Type B pancreatic cell (in vitro differentiated cells): ENCODE measurements at regions not wholly inside any gene's neighbourhood (a gene's known extent, or its start where the extent isn't known, plus 50 kb on each side); places are given as distances from the start of the nearest gene placed in this dataset.

Source experiments
- DNase-seq: peaks from one replicate; pipeline ENCODE4 v3.0.0; 2021; ENCODE audit warnings: mixed read lengths; ENCODE audit not compliant: unreplicated experiment; ENCODE audit errors: extremely low spot score
- H3K27ac Mint-ChIP-seq: 2 replicates; pipeline ENCODE4 v1.8.0; 2021; ENCODE audit warnings: mild to moderate bottlenecking, mixed read lengths
- H3K27me3 Mint-ChIP-seq: 2 replicates; pipeline ENCODE4 v1.8.0; 2021; ENCODE audit warnings: mixed read lengths
- H3K36me3 Mint-ChIP-seq: 2 replicates; pipeline ENCODE4 v1.8.0; 2021; ENCODE audit warnings: mixed read lengths
- H3K4me1 Mint-ChIP-seq: one replicate; pipeline ENCODE4 v1.8.0; 2021; ENCODE audit warnings: mixed read lengths; ENCODE audit not compliant: unreplicated experiment
- H3K4me3 Mint-ChIP-seq: 2 replicates; pipeline ENCODE4 v1.8.0; 2021; ENCODE audit warnings: mild to moderate bottlenecking, mixed read lengths
- H3K9me3 Mint-ChIP-seq: 2 replicates; pipeline ENCODE4 v1.8.0; 2021; ENCODE audit warnings: mixed read lengths
- TF ChIP-seq, protein P1 (sequence below): fragments of 200-600 bp; sonication (generic); conservative IDR thresholded peaks from 2 replicates; pipeline ENCODE4 v1.5.0; 2021; ENCODE audit warnings: antibody characterized with exemption, mild to moderate bottlenecking

- no peaks in the 10 kb centered on the region for H3K27me3 Mint-ChIP-seq
- TF ChIP-seq, protein P1, sequence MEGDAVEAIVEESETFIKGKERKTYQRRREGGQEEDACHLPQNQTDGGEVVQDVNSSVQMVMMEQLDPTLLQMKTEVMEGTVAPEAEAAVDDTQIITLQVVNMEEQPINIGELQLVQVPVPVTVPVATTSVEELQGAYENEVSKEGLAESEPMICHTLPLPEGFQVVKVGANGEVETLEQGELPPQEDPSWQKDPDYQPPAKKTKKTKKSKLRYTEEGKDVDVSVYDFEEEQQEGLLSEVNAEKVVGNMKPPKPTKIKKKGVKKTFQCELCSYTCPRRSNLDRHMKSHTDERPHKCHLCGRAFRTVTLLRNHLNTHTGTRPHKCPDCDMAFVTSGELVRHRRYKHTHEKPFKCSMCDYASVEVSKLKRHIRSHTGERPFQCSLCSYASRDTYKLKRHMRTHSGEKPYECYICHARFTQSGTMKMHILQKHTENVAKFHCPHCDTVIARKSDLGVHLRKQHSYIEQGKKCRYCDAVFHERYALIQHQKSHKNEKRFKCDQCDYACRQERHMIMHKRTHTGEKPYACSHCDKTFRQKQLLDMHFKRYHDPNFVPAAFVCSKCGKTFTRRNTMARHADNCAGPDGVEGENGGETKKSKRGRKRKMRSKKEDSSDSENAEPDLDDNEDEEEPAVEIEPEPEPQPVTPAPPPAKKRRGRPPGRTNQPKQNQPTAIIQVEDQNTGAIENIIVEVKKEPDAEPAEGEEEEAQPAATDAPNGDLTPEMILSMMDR = no peak
- H3K27ac Mint-ChIP-seq = no peak overlapping the region
- H3K9me3 Mint-ChIP-seq = no peaks in the 10 kb centered on the region
- H3K36me3 Mint-ChIP-seq = no peaks in the 10 kb centered on the region
- DNase-seq = no peak
- H3K4me3 Mint-ChIP-seq = no peak overlapping the region
- H3K4me1 Mint-ChIP-seq = no peaks in the 10 kb centered on the region
These were observed 403.2 kb downstream of the KLHL13 start for GRCh38 chrX:117713411-117713810.

- Mint-ChIP-seq H3K36me3 (no peaks in the 10 kb centered on the region), H3K9me3 (no peaks in the 10 kb centered on the region), H3K27ac (no peak overlapping the region), H3K4me1 (no peaks in the 10 kb centered on the region), H3K27me3 (no peaks in the 10 kb centered on the region), H3K4me3 (no peak overlapping the region)
- DNase-seq = no peak
- TF ChIP-seq, protein P1 = no peak
These were observed 404.8 kb downstream of the KLHL13 start for GRCh38 chrX:117711782-117712181.

DNA sequence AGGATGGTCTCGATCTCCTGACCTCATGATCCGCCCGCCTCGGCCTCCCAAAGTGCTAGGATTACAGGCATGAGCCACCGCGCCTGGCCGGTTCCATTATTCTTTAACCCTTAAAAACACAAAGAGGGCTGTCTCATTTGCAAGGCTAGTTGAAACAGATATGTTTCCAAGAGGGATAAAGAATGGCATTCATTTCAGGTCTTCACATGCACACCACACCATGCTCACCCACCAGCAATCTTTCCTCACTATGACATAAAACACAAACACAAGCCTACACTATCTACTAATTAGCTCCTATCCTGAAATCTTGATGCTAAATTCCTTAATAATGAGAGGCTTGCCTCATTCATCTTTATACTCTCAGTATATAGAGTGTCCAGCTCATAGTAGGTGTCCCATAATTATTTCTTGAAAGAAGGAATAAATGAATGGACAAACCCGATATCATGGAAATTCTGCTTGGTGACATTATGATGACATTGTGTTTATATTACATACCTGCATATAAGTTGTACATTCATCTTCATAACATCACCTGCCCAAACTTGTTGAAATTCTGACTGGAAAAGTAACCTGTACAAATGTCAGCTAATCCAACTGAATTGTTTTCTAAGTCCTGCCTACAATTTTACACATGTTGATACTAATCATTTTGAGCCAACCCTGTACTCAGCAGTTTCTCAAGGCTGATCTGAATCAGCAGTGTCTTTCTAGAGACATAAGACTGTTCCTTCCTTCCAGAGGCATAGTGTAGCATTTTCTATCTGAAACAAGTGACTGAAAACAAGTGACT, 408.5 kb downstream of the KLHL13 start:
- H3K27ac Mint-ChIP-seq = no peak overlapping the region
- no peaks in the 10 kb centered on the region for H3K9me3 Mint-ChIP-seq
- H3K27me3 Mint-ChIP-seq = no peaks in the 10 kb centered on the region
- TF ChIP-seq, protein P1 = no peak
- DNase-seq = no peak
- H3K36me3 Mint-ChIP-seq = no peaks in the 10 kb centered on the region
- no peaks in the 10 kb centered on the region for H3K4me1 Mint-ChIP-seq
- H3K4me3 Mint-ChIP-seq = no peak overlapping the region

DNA sequence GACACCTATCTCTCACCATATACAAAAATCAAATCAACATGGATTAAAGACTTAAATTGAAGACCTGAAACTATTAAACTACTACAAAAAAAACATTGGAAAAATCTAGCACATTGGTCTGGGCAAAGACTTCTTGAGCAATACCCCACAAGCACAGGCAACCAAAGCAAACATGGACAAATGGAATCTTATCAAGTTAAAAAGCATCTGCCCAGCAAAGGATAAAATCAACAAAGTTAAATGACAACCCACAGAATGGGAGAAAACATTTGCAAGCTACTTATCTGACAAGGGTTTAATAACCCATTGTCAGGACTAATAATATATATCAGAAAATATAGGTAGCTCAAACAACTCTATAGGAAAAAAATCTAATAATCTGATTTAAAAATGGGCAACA, 415.6 kb downstream of the KLHL13 start:
- Mint-ChIP-seq H3K9me3 (peaks cover 4% of the 10 kb centered on the region), H3K4me3 (no peak overlapping the region), H3K27ac (no peak overlapping the region), H3K36me3 (no peaks in the 10 kb centered on the region), H3K27me3 (no peaks in the 10 kb centered on the region), H3K4me1 (no peaks in the 10 kb centered on the region)
- TF ChIP-seq, protein P1 = no peak
- no peak for DNase-seq

GRCh38 chrX:117689956-117690355, 426.7 kb downstream of the KLHL13 start:
- Mint-ChIP-seq H3K36me3 (no peaks in the 10 kb centered on the region), H3K4me3 (no peak overlapping the region), H3K27me3 (no peaks in the 10 kb centered on the region), H3K4me1 (no peaks in the 10 kb centered on the region), H3K27ac (no peak overlapping the region), H3K9me3 (no peaks in the 10 kb centered on the region)
- TF ChIP-seq, protein P1 = no peak
- no peak for DNase-seq
